ENCODE measurements at regions not wholly inside any gene's neighbourhood (a gene's known extent, or its start where the extent isn't known, plus 50 kb on each side); places are given as distances from the start of the nearest gene placed in this dataset.

- no peaks in the 10 kb centered on the region for H3K79me1 ChIP-seq (ENCODE audit: low read length)
- no peak overlapping the region for H4K8ac ChIP-seq (ENCODE audit: low read depth, low read length)
- H4K5ac ChIP-seq (ENCODE audit: low read length) = no peak overlapping the region
- H3K18ac ChIP-seq (ENCODE audit: low read length) = no peak overlapping the region
- H3K36me3 ChIP-seq (ENCODE audit: control insufficient read depth, insufficient read depth, low read length) = no peaks in the 10 kb centered on the region
- H2AK5ac ChIP-seq (ENCODE audit: low read length) = no peak overlapping the region
- H3K27ac ChIP-seq (ENCODE audit: low read depth, low read length) = no peak overlapping the region
- H3K9ac ChIP-seq (ENCODE audit: low read length) = no peak overlapping the region
- DNase-seq = no peak
- H3K4ac ChIP-seq (ENCODE audit: low read depth, low read length) = no peak overlapping the region
- no peaks in the 10 kb centered on the region for H3K4me1 ChIP-seq (ENCODE audit: control insufficient read depth, low read depth, low read length)
- no peak overlapping the region for H3K4me3 ChIP-seq (ENCODE audit: low read length)
- H3K79me2 ChIP-seq (ENCODE audit: control insufficient read depth, insufficient read depth, low read length) = no peaks in the 10 kb centered on the region
- H3K23ac ChIP-seq (ENCODE audit: low read length) = no peak overlapping the region
- no peak overlapping the region for H3K4me2 ChIP-seq (ENCODE audit: low read length)
- H2BK120ac ChIP-seq (ENCODE audit: low read depth, low read length) = no peak overlapping the region
- no peak overlapping the region for H3K56ac ChIP-seq (ENCODE audit: low read length)
- no peak overlapping the region for H2BK5ac ChIP-seq (ENCODE audit: low read length)
- H3K27me3 ChIP-seq (ENCODE audit: insufficient read depth, low read length, poor library complexity) = no peaks in the 10 kb centered on the region
- H2BK15ac ChIP-seq (replicated peaks; ENCODE audit: low read depth) = no peak overlapping the region
Measured at GRCh38 chr13:74839656-74840055, 642.3 kb downstream of the TBC1D4 start.

- Histone ChIP-seq H3K56ac (ENCODE audit: low read length) (no peak overlapping the region), H3K79me1 (ENCODE audit: low read length) (no peaks in the 10 kb centered on the region), H3K4me3 (ENCODE audit: low read length) (no peak overlapping the region), H2BK15ac (replicated peaks; ENCODE audit: low read depth) (no peak overlapping the region), H3K4ac (ENCODE audit: low read depth, low read length) (no peak overlapping the region), H4K8ac (ENCODE audit: low read depth, low read length) (no peak overlapping the region), H2AK5ac (ENCODE audit: low read length) (no peak overlapping the region), H4K5ac (ENCODE audit: low read length) (no peak overlapping the region), H3K4me2 (ENCODE audit: low read length) (no peak overlapping the region), H2BK120ac (ENCODE audit: low read depth, low read length) (no peak overlapping the region), H3K23ac (ENCODE audit: low read length) (no peak overlapping the region), H3K27me3 (ENCODE audit: insufficient read depth, low read length, poor library complexity) (no peaks in the 10 kb centered on the region), H3K36me3 (ENCODE audit: control insufficient read depth, insufficient read depth, low read length) (no peaks in the 10 kb centered on the region), H3K79me2 (ENCODE audit: control insufficient read depth, insufficient read depth, low read length) (no peaks in the 10 kb centered on the region), H3K9ac (ENCODE audit: low read length) (no peak overlapping the region), H3K27ac (ENCODE audit: low read depth, low read length) (no peak overlapping the region), H2BK5ac (ENCODE audit: low read length) (no peak overlapping the region), H3K4me1 (ENCODE audit: control insufficient read depth, low read depth, low read length) (no peaks in the 10 kb centered on the region), H3K18ac (ENCODE audit: low read length) (no peak overlapping the region)
- no peak for DNase-seq
- WGBS (ENCODE audit: extremely low coverage, insufficient coverage, low lambda C conversion rate) = no CpG with 5 or more reads among the region's 5 CpGs
Measured at GRCh38 chr13:74838096-74838495, 643.9 kb downstream of the TBC1D4 start.

GRCh38 chr13:74836628-74837027, 645.3 kb downstream of the TBC1D4 start:
- Histone ChIP-seq H3K56ac (ENCODE audit: low read length) (no peak overlapping the region), H3K4me3 (ENCODE audit: low read length) (no peak overlapping the region), H3K4me2 (ENCODE audit: low read length) (no peak overlapping the region), H4K8ac (ENCODE audit: low read depth, low read length) (no peak overlapping the region), H2BK120ac (ENCODE audit: low read depth, low read length) (no peak overlapping the region), H3K4me1 (ENCODE audit: control insufficient read depth, low read depth, low read length) (no peaks in the 10 kb centered on the region), H3K23ac (ENCODE audit: low read length) (no peak overlapping the region), H3K79me2 (ENCODE audit: control insufficient read depth, insufficient read depth, low read length) (no peaks in the 10 kb centered on the region), H3K27me3 (ENCODE audit: insufficient read depth, low read length, poor library complexity) (no peaks in the 10 kb centered on the region), H3K4ac (ENCODE audit: low read depth, low read length) (no peak overlapping the region), H2BK5ac (ENCODE audit: low read length) (no peak overlapping the region), H3K27ac (ENCODE audit: low read depth, low read length) (no peak overlapping the region), H3K18ac (ENCODE audit: low read length) (no peak overlapping the region), H2BK15ac (replicated peaks; ENCODE audit: low read depth) (no peak overlapping the region), H3K36me3 (ENCODE audit: control insufficient read depth, insufficient read depth, low read length) (no peaks in the 10 kb centered on the region), H4K5ac (ENCODE audit: low read length) (no peak overlapping the region), H3K9ac (ENCODE audit: low read length) (no peak overlapping the region), H3K79me1 (ENCODE audit: low read length) (no peaks in the 10 kb centered on the region), H2AK5ac (ENCODE audit: low read length) (no peak overlapping the region)
- DNase-seq = no peak
- WGBS (ENCODE audit: extremely low coverage, insufficient coverage, low lambda C conversion rate) = no CpG with 5 or more reads among the region's 1 CpG

GRCh38 chr13:74835579-74835978, 646.4 kb downstream of the TBC1D4 start:
- Histone ChIP-seq H2BK120ac (ENCODE audit: low read depth, low read length) (no peak overlapping the region), H3K9ac (ENCODE audit: low read length) (no peak overlapping the region), H4K8ac (ENCODE audit: low read depth, low read length) (no peak overlapping the region), H3K36me3 (ENCODE audit: control insufficient read depth, insufficient read depth, low read length) (no peaks in the 10 kb centered on the region), H3K4me3 (ENCODE audit: low read length) (no peak overlapping the region), H2BK15ac (replicated peaks; ENCODE audit: low read depth) (no peak overlapping the region), H3K79me1 (ENCODE audit: low read length) (no peaks in the 10 kb centered on the region), H2BK5ac (ENCODE audit: low read length) (no peak overlapping the region), H3K23ac (ENCODE audit: low read length) (no peak overlapping the region), H3K4ac (ENCODE audit: low read depth, low read length) (no peak overlapping the region), H3K27me3 (ENCODE audit: insufficient read depth, low read length, poor library complexity) (no peaks in the 10 kb centered on the region), H3K4me1 (ENCODE audit: control insufficient read depth, low read depth, low read length) (no peaks in the 10 kb centered on the region), H2AK5ac (ENCODE audit: low read length) (no peak overlapping the region), H3K56ac (ENCODE audit: low read length) (no peak overlapping the region), H3K27ac (ENCODE audit: low read depth, low read length) (no peak overlapping the region), H3K18ac (ENCODE audit: low read length) (no peak overlapping the region), H4K5ac (ENCODE audit: low read length) (no peak overlapping the region), H3K79me2 (ENCODE audit: control insufficient read depth, insufficient read depth, low read length) (no peaks in the 10 kb centered on the region), H3K4me2 (ENCODE audit: low read length) (no peak overlapping the region)
- WGBS (ENCODE audit: extremely low coverage, insufficient coverage, low lambda C conversion rate) = no CpG with 5 or more reads among the region's 1 CpG
- no peak for DNase-seq

- no peak for DNase-seq
- H4K5ac ChIP-seq (ENCODE audit: low read length) = no peak overlapping the region
- no peaks in the 10 kb centered on the region for H3K4me1 ChIP-seq (ENCODE audit: control insufficient read depth, low read depth, low read length)
- H3K4me2 ChIP-seq (ENCODE audit: low read length) = no peak overlapping the region
- H2AK5ac ChIP-seq (ENCODE audit: low read length) = no peak overlapping the region
- no peak overlapping the region for H3K4me3 ChIP-seq (ENCODE audit: low read length)
- H2BK5ac ChIP-seq (ENCODE audit: low read length) = no peak overlapping the region
- H3K27ac ChIP-seq (ENCODE audit: low read depth, low read length) = no peak overlapping the region
- no peak overlapping the region for H3K23ac ChIP-seq (ENCODE audit: low read length)
- no peak overlapping the region for H2BK120ac ChIP-seq (ENCODE audit: low read depth, low read length)
- H3K79me1 ChIP-seq (ENCODE audit: low read length) = no peaks in the 10 kb centered on the region
- no peak overlapping the region for H3K18ac ChIP-seq (ENCODE audit: low read length)
- H3K4ac ChIP-seq (ENCODE audit: low read depth, low read length) = no peak overlapping the region
- no peak overlapping the region for H4K8ac ChIP-seq (ENCODE audit: low read depth, low read length)
- no peak overlapping the region for H3K56ac ChIP-seq (ENCODE audit: low read length)
- H3K79me2 ChIP-seq (ENCODE audit: control insufficient read depth, insufficient read depth, low read length) = no peaks in the 10 kb centered on the region
- no peaks in the 10 kb centered on the region for H3K27me3 ChIP-seq (ENCODE audit: insufficient read depth, low read length, poor library complexity)
- H3K36me3 ChIP-seq (ENCODE audit: control insufficient read depth, insufficient read depth, low read length) = no peaks in the 10 kb centered on the region
- H2BK15ac ChIP-seq (replicated peaks; ENCODE audit: low read depth) = no peak overlapping the region
- H3K9ac ChIP-seq (ENCODE audit: low read length) = no peak overlapping the region
Measured at GRCh38 chr13:74825938-74826246, 656.1 kb downstream of the TBC1D4 start.

- no peak overlapping the region for H3K27ac ChIP-seq (ENCODE audit: low read depth, low read length)
- no peak overlapping the region for H3K23ac ChIP-seq (ENCODE audit: low read length)
- WGBS (ENCODE audit: extremely low coverage, insufficient coverage, low lambda C conversion rate) = no CpG with 5 or more reads among the region's 2 CpGs
Measured at GRCh38 chr13:74825152-74825937, 656.6 kb downstream of the TBC1D4 start.

More at GRCh38 chr13:74825152-74825937, 656.6 kb downstream of the TBC1D4 start:
- Histone ChIP-seq H3K18ac (ENCODE audit: low read length) (no peak overlapping the region), H3K27me3 (ENCODE audit: insufficient read depth, low read length, poor library complexity) (no peaks in the 10 kb centered on the region), H3K4ac (ENCODE audit: low read depth, low read length) (no peak overlapping the region), H4K5ac (ENCODE audit: low read length) (no peak overlapping the region), H3K79me1 (ENCODE audit: low read length) (no peaks in the 10 kb centered on the region), H3K4me2 (ENCODE audit: low read length) (no peak overlapping the region), H2BK120ac (ENCODE audit: low read depth, low read length) (no peak overlapping the region), H3K36me3 (ENCODE audit: control insufficient read depth, insufficient read depth, low read length) (no peaks in the 10 kb centered on the region), H3K4me1 (ENCODE audit: control insufficient read depth, low read depth, low read length) (no peaks in the 10 kb centered on the region), H3K9ac (ENCODE audit: low read length) (no peak overlapping the region), H4K8ac (ENCODE audit: low read depth, low read length) (no peak overlapping the region), H2BK5ac (ENCODE audit: low read length) (no peak overlapping the region), H3K79me2 (ENCODE audit: control insufficient read depth, insufficient read depth, low read length) (no peaks in the 10 kb centered on the region), H2BK15ac (replicated peaks; ENCODE audit: low read depth) (no peak overlapping the region), H2AK5ac (ENCODE audit: low read length) (no peak overlapping the region), H3K4me3 (ENCODE audit: low read length) (no peak overlapping the region), H3K56ac (ENCODE audit: low read length) (no peak overlapping the region)
- DNase-seq = no peak
